Fibroblast of the aortic adventitia (primary cell): ENCODE measurements at regions not wholly inside any gene's neighbourhood (a gene's known extent, or its start where the extent isn't known, plus 50 kb on each side); places are given as distances from the start of the nearest gene placed in this dataset.

ENCODE experiments used
- DNase-seq: peaks from one replicate; pipeline ENCODE4 v3.0.0-alpha.2; 2010; ENCODE audit warnings: low read depth
- H3K4me3 ChIP-seq: 2 replicates; pipeline ENCODE4 v1.5.1; 2011; ENCODE audit warnings: low read depth, mild to moderate bottlenecking, control low read depth, low read length, moderate library complexity
- CTCF ChIP-seq: IDR thresholded peaks from 2 replicates; pipeline ENCODE4 v1.5.1; 2011; ENCODE audit warnings: mild to moderate bottlenecking, low read length, control low read depth, inconsistent platforms; ENCODE audit not compliant: insufficient read depth

GRCh38 chr5:124602925-124603650 is 143.4 kb downstream of the ZNF608 start:
- TF ChIP-seq CTCF, result no peak
- DNase-seq, result no peak
- no peak overlapping the region for H3K4me3 ChIP-seq

- no peak overlapping the region for H3K4me3 ChIP-seq
- DNase-seq, result peak; percentile 54
- TF ChIP-seq CTCF, result no peak
Measured at GRCh38 chr5:124599028-124599973, 147.1 kb downstream of the ZNF608 start.

- no peak for TF ChIP-seq CTCF
- DNase-seq, result peak; percentile 82
- H3K4me3 ChIP-seq, result no peak overlapping the region
Measured at GRCh38 chr5:124596595-124597421, 149.6 kb downstream of the ZNF608 start.

GRCh38 chr5:124593952-124594351 is 152.5 kb downstream of the ZNF608 start:
- H3K4me3 ChIP-seq, result no peak overlapping the region
- DNase-seq, result no peak
- TF ChIP-seq CTCF, result no peak

- TF ChIP-seq CTCF, result no peak
- DNase-seq, result no peak
- H3K4me3 ChIP-seq, result no peak overlapping the region
Measured at GRCh38 chr5:124592891-124593290, 153.5 kb downstream of the ZNF608 start.

- DNase-seq, result no peak
- no peak for TF ChIP-seq CTCF
- H3K4me3 ChIP-seq, result no peak overlapping the region
Measured at GRCh38 chr5:124591583-124591982, 154.9 kb downstream of the ZNF608 start.
